NCI-H460 (cell line): ENCODE measurements at regions not wholly inside any gene's neighbourhood (a gene's known extent, or its start where the extent isn't known, plus 50 kb on each side); places are given as distances from the start of the nearest gene placed in this dataset.

Source experiments
- DNase-seq: peaks from one replicate; pipeline ENCODE4 v3.0.0-alpha.2; 2016; ENCODE audit warnings: low read depth; ENCODE audit errors: extremely low read depth

GRCh38 chr2:172229125-172229524, 126.4 kb upstream of the DLX2 start:
- DNase-seq, result no peak

- no peak for DNase-seq
These were observed 127.7 kb upstream of the DLX2 start for GRCh38 chr2:172230332-172230888.

DNA sequence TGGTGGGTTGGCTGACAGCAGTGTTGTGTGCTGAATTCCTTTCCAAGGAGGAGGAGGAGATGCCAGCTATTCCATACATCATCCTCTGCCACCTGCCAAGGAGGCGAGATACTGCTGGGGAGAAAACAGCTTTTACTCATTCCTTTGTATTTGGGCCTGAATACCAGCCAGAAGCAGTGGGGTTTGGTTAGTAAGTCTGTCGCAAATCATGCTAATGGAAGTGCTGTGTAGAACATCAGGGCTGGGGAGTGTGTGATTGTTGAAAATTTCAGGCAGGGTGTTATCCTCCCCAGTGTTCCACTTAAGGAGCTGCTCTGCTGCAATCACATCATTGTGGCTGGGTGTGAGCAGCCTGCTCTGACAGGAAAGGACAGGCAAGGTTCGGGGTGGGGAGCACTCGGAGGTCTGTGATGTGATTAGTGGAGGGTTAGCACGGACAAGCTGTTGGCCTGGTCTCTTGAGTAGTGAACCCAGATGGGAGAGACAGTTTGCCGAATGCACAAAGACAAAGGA, 128.2 kb upstream of the DLX2 start:
- no peak for DNase-seq

- DNase-seq, result no peak
These were observed 128.8 kb upstream of the DLX2 start for GRCh38 chr2:172231508-172231907.

GRCh38 chr2:172232708-172233396, 130.2 kb upstream of the DLX2 start:
- DNase-seq, result no peak

- DNase-seq, result no peak
These were observed 131.5 kb upstream of the DLX2 start for GRCh38 chr2:172233987-172234715.

- DNase-seq, result no peak
These were observed 132.3 kb upstream of the DLX2 start for GRCh38 chr2:172234716-172235691.

GRCh38 chr2:172239944-172240590, 137.4 kb upstream of the DLX2 start:
- DNase-seq, result no peak

DNA sequence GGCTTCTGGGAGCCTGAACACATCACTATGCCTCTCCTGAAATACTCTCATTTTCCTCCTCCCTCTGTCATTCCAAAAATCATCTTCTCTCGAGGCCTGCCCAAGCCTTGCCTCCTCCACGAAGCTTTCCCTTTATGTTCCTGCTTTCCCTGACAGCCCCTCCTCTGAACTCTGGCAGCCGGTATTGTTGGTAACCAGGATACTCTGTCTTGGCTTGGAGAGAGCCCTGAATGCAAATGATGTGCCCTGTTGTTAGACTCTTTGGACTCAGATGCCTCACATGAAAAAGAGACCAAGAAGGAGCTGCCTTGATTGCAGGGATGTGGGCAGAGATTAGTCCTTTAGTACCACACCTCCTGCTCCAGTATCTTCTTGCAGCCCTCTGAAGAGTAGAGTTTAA, 138.5 kb upstream of the DLX2 start:
- no peak for DNase-seq

- no peak for DNase-seq
These were observed 139.8 kb upstream of the DLX2 start for GRCh38 chr2:172242471-172242870.

DNA sequence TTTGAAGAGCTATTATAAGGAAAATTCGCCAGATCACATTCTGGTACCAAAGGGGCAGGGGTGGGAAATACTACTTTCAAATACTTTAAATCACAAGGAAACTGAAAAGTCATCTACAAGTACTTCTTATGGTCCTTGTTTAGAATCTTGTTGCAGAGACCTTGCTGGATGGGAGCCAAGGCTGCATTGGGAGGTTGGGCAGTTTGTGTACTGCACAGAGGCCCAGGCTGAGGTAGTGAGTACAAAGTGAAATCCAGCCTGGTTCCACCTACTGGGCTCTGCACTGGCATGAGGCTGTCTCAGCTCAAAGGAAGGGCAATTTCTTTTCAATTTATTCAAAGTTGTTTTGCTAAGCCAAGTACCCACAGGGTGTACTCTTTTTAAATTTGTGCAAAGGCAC, 140.3 kb upstream of the DLX2 start:
- no peak for DNase-seq

DNA sequence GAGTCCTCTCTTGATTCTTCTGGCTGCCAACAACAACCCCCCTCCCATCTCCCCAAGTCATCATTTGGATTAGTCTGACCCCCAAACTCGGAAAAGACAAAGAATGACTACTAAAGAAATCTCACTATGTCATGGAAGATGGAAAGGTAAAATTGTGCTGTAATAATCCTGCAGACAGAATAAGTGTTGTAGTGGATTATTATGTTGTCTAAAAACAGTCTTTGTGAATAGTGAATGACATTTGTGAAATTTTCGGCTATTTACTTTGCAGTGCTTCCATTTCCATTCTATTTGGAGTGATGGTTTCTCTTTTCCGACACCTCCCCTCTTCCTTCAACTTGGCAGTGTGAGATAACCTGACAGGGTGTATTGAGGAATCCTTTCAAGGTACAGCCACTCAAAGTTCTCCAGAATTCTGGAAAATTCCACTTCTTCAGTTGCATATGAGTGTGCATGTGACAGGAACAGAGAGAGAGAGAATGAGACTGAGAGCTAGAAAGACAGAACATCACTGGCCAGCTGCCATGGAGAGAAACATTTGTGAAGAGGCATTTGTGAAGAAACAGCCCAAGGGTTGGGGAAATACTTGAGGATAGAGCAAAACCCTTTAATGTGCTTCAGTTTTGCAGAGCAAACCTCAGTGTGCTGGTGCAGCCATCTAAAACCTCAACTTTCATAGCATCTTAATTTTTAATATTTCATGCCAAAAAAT, 141.9 kb upstream of the DLX2 start:
- no peak for DNase-seq

DNA sequence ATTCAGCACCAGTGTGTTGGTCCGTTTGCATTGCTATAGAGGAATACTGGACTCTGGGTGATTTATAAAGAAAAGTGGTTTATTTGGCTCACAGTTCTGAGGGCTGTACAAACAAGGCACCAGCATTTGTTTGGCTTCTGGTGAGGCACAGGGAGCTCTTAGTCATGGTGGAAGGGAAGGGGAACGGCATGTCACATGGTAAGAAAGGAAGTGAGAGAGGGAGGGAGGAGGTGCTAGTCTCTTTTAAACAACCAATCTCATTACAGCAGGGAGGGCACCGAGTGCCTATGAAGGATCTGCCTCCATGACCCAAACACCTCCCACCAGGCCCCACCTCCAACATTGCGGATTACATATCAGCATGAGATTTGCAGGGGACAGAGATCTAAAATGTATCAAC, 143.9 kb upstream of the DLX2 start:
- DNase-seq, result no peak

GRCh38 chr2:172247203-172247602, 144.5 kb upstream of the DLX2 start:
- no peak for DNase-seq

DNA sequence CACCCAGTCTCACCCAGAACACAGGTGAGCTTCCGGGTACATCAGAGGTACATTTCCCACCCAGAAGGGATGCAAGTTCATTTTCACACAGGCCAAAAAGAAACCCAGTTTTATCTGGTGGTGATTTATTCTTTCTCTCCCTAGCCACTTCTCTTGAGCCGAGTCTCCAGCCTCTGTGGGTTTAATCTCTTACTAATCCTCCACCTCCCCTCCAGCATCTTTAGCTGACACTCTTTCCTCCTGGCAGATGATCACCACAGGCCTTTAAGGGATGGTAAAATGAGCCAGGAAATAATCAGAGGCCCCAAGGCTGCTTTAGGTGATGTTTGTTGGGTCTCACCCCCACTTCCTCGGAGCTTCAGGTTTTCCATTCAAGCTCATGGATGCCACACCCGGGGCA, 145.7 kb upstream of the DLX2 start:
- DNase-seq, result no peak

- DNase-seq, result no peak
These were observed 146.1 kb upstream of the DLX2 start for GRCh38 chr2:172248785-172249187.

GRCh38 chr2:172249334-172249733, 146.6 kb upstream of the DLX2 start:
- DNase-seq, result no peak

GRCh38 chr2:172249986-172250385, 147.3 kb upstream of the DLX2 start:
- no peak for DNase-seq

- DNase-seq, result no peak
These were observed 148.5 kb upstream of the DLX2 start for GRCh38 chr2:172251231-172251630.

GRCh38 chr2:172252154-172252553, 149.5 kb upstream of the DLX2 start:
- no peak for DNase-seq
